Activated CD4-positive, alpha-beta memory T cell treated with anti-CD3 and anti-CD28 coated beads, Interleukin-2, amount 10 ng/mL, durations not matched to agents 7 days and 5 days (primary cell): ENCODE measurements at regions not wholly inside any gene's neighbourhood (a gene's known extent, or its start where the extent isn't known, plus 50 kb on each side); places are given as distances from the start of the nearest gene placed in this dataset.

ENCODE experiments used
- CTCF ChIA-PET: fragments of 350-600 bp; sonication (Branson Sonifier 250); formaldehyde crosslinking; loops from one replicate; lab custom pipeline; 2021; ENCODE audit warnings: antibody characterized with exemption, inconsistent platforms; lab: Charles Lee
- POLR2A ChIA-PET: fragments of 350-600 bp; sonication (Branson Sonifier 250); formaldehyde crosslinking; loops from one replicate; lab custom pipeline; 2021; ENCODE audit warnings: antibody characterized with exemption; lab: Charles Lee
- DNase-seq: peaks from one replicate; pipeline ENCODE4 v3.0.0-alpha.2; 2020
- H3K27ac Mint-ChIP-seq: one replicate; pipeline ENCODE4 v1.8.0; 2021; ENCODE audit warnings: mild to moderate bottlenecking, mixed read lengths
- H3K27me3 Mint-ChIP-seq: one replicate; pipeline ENCODE4 v1.8.0; 2021; ENCODE audit warnings: mixed read lengths
- H3K36me3 Mint-ChIP-seq: one replicate; pipeline ENCODE4 v1.8.0; 2021; ENCODE audit warnings: low read depth, mixed read lengths
- H3K4me1 Mint-ChIP-seq: one replicate; pipeline ENCODE4 v1.8.0; 2021; ENCODE audit warnings: mixed read lengths
- H3K4me3 Mint-ChIP-seq: one replicate; pipeline ENCODE4 v1.8.0; 2021; ENCODE audit warnings: mild to moderate bottlenecking, mixed read lengths
- H3K9me3 Mint-ChIP-seq: one replicate; pipeline ENCODE4 v1.8.0; 2021; ENCODE audit warnings: mixed read lengths

GRCh38 chr2:17254421-17254820 lies 263.8 kb downstream of the RAD51AP2 start:
- H3K4me1 Mint-ChIP-seq = no peaks in the 10 kb centered on the region
- no peak overlapping the region for H3K27ac Mint-ChIP-seq
- no peak overlapping the region for H3K4me3 Mint-ChIP-seq
- DNase-seq = no peak
- POLR2A ChIA-PET = no interaction called here
- CTCF ChIA-PET = no interaction called here
- peaks cover 6% of the 10 kb centered on the region for H3K9me3 Mint-ChIP-seq
- H3K36me3 Mint-ChIP-seq = no peaks in the 10 kb centered on the region
- no peaks in the 10 kb centered on the region for H3K27me3 Mint-ChIP-seq

GRCh38 chr2:17252258-17252657 lies 266.0 kb downstream of the RAD51AP2 start:
- ChIA-PET POLR2A (no interaction called here), CTCF (no interaction called here)
- Mint-ChIP-seq H3K4me3 (no peak overlapping the region), H3K9me3 (peaks cover 12% of the 10 kb centered on the region), H3K4me1 (no peaks in the 10 kb centered on the region), H3K27me3 (no peaks in the 10 kb centered on the region), H3K27ac (no peak overlapping the region), H3K36me3 (no peaks in the 10 kb centered on the region)
- DNase-seq = no peak

DNA sequence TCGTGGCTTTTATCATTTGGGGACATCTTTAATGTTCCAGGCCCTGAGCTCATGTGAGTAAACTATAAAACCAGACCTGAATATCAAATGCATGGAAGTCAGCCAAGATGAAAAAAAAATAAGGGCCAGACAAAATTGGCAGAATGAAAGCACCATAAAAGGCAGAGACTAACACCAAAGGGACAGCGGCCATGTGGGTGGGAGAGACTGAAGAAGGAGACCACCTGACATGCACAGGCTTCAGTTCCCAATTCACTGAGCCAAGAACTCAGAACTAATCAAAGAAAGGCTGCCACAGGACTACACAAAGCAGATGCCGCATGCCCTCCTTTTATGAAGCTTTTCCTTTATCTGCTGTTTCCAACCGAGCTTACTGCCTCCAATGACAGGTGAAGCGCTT lies 267.1 kb downstream of the RAD51AP2 start:
- CTCF ChIA-PET = no interaction called here
- Mint-ChIP-seq H3K36me3 (no peaks in the 10 kb centered on the region), H3K9me3 (peaks cover 12% of the 10 kb centered on the region), H3K4me1 (no peaks in the 10 kb centered on the region), H3K27me3 (no peaks in the 10 kb centered on the region), H3K27ac (no peak overlapping the region), H3K4me3 (no peak overlapping the region)
- POLR2A ChIA-PET = no interaction called here
- no peak for DNase-seq

- H3K4me1 Mint-ChIP-seq = no peaks in the 10 kb centered on the region
- CTCF ChIA-PET = no interaction called here
These were observed 269.0 kb downstream of the RAD51AP2 start for GRCh38 chr2:17249249-17249648.

DNA sequence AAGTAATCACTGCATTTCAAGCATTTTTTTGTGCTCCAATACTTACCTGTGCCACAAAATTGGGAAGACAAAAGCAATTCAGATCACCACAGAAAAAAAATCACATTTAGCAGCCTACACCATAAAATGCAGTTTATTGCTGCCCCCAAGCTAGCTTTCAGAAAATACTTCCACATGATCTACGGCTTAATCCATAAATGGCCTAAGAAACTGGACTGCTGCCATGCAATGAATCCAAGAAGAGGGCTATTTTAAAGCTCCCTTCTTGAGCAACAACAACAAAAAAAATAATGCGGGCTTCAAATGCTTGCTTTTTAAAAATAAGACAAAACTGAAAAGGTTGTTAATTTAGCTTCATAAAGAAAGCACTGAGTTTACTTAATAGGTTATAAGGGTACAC lies 272.3 kb downstream of the RAD51AP2 start:
- Mint-ChIP-seq H3K9me3 (peaks cover 13% of the 10 kb centered on the region), H3K27ac (no peak overlapping the region), H3K4me1 (no peaks in the 10 kb centered on the region), H3K36me3 (no peaks in the 10 kb centered on the region), H3K4me3 (no peak overlapping the region), H3K27me3 (no peaks in the 10 kb centered on the region)
- CTCF ChIA-PET = no interaction called here
- no peak for DNase-seq
- POLR2A ChIA-PET = no interaction called here

More at GRCh38 chr2:17249249-17249648, 269.0 kb downstream of the RAD51AP2 start:
- Mint-ChIP-seq H3K4me3 (no peak overlapping the region), H3K36me3 (no peaks in the 10 kb centered on the region), H3K27me3 (no peaks in the 10 kb centered on the region), H3K9me3 (peaks cover 10% of the 10 kb centered on the region), H3K27ac (no peak overlapping the region)
- no peak for DNase-seq
- POLR2A ChIA-PET = no interaction called here

GRCh38 chr2:17242813-17243485 lies 275.3 kb downstream of the RAD51AP2 start:
- Mint-ChIP-seq H3K9me3 (peaks cover 5% of the 10 kb centered on the region), H3K4me3 (no peak overlapping the region), H3K27me3 (no peaks in the 10 kb centered on the region), H3K4me1 (no peaks in the 10 kb centered on the region), H3K36me3 (no peaks in the 10 kb centered on the region), H3K27ac (no peak overlapping the region)
- no peak for DNase-seq
- ChIA-PET CTCF (no interaction called here), POLR2A (no interaction called here)

GRCh38 chr2:17239550-17239949 lies 278.7 kb downstream of the RAD51AP2 start:
- Mint-ChIP-seq H3K36me3 (no peaks in the 10 kb centered on the region), H3K27me3 (no peaks in the 10 kb centered on the region), H3K4me1 (no peaks in the 10 kb centered on the region), H3K27ac (no peak overlapping the region), H3K9me3 (peaks cover 5% of the 10 kb centered on the region), H3K4me3 (no peak overlapping the region)
- DNase-seq = no peak
- ChIA-PET CTCF (no interaction called here), POLR2A (no interaction called here)

- no peaks in the 10 kb centered on the region for H3K36me3 Mint-ChIP-seq
- no peaks in the 10 kb centered on the region for H3K27me3 Mint-ChIP-seq
- DNase-seq = no peak
- no peak overlapping the region for H3K27ac Mint-ChIP-seq
- H3K4me1 Mint-ChIP-seq = no peaks in the 10 kb centered on the region
- ChIA-PET POLR2A (no interaction called here), CTCF (no interaction called here)
- H3K4me3 Mint-ChIP-seq = no peak overlapping the region
- no peaks in the 10 kb centered on the region for H3K9me3 Mint-ChIP-seq
These were observed 283.1 kb downstream of the RAD51AP2 start for GRCh38 chr2:17235167-17235566.

DNA sequence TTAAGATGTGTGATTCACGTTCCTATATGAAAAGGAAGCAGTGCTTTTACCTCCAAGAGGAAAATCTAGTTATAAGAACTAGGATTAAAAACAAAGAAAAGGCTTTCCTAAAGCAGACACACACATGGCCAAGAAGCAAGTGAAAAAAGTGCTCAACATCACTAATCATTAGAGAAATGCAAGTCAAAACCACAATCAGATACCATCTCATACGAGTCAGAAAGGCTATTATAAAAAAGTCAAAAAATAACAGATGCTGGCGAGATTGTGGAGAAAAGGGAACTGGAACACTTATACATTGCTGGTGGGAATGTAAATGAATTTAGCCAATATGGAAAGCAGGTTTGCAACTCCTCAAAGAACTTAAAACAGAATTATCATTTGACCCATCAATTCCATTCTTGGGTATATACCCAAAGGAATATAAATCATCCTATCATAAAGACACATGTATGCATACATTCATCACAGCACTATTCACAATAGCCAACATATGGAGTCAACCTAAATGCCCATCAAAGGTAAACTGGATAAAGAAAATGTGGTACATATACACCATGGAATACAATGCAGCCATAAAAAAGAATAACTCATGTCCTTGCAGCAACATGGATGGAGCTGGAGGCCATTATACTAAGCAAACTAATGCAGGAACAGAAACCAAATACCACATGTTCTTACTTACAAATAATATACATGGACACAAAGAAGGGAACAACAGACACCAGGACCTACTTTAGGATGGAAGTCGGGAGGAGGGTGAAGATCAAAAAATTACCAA lies 285.3 kb downstream of the RAD51AP2 start:
- H3K4me3 Mint-ChIP-seq = no peak overlapping the region
- DNase-seq = no peak
- ChIA-PET POLR2A (no interaction called here), CTCF (no interaction called here)
- no peaks in the 10 kb centered on the region for H3K36me3 Mint-ChIP-seq
- no peak overlapping the region for H3K27ac Mint-ChIP-seq
- H3K9me3 Mint-ChIP-seq = no peaks in the 10 kb centered on the region
- no peaks in the 10 kb centered on the region for H3K4me1 Mint-ChIP-seq
- no peaks in the 10 kb centered on the region for H3K27me3 Mint-ChIP-seq

DNA sequence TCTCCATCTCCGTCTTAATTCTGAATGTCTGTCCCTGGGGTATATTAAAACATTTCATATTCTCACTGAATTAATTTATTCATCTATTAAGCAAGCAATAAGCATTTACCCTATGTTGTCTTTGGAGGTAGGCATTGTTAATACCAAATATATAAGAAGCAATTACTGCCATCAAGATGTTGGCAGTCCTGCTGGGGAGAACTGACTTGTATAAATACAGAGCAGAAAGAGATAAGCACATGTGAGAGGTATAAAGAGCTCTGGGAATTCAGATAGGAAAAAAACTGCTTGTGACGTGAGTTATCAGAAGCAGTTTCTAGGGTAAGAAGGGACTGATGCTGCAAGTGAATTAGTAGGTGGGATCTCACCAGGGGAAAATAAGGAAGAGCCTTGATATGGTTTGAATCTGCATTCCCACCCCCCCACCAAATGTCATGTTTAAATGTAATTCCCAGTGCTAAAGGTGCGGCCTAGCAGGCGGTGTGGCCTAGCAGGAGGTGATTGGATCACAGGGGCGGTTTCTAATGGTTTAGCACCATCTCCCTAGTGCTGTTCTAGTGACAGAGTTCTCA lies 286.8 kb downstream of the RAD51AP2 start:
- no peak for DNase-seq
- POLR2A ChIA-PET = no interaction called here
- no peak overlapping the region for H3K27ac Mint-ChIP-seq
- H3K9me3 Mint-ChIP-seq = no peaks in the 10 kb centered on the region
- H3K4me3 Mint-ChIP-seq = no peak overlapping the region
- no peaks in the 10 kb centered on the region for H3K36me3 Mint-ChIP-seq
- no peaks in the 10 kb centered on the region for H3K4me1 Mint-ChIP-seq
- CTCF ChIA-PET = no interaction called here
- no peaks in the 10 kb centered on the region for H3K27me3 Mint-ChIP-seq

DNA sequence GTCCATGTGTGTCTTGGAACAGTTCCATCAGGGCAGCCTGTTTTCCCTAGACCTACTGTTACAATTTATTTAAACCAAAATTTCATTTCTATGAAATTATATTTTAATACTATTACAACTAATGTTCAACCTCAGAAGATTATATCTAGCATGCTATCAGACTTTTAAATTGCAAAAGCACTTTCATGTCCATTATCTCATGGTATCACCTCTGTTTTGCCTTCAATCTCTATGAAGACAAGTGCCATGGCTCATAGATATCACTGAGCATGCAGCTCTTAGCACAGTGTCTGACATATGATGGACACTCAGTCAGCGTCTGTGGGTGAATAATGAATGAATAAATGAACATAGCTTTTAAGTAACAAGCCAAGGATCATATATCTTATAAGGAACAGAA lies 288.8 kb downstream of the RAD51AP2 start:
- Mint-ChIP-seq H3K27me3 (no peaks in the 10 kb centered on the region), H3K27ac (no peak overlapping the region), H3K4me1 (no peaks in the 10 kb centered on the region), H3K4me3 (no peak overlapping the region), H3K36me3 (no peaks in the 10 kb centered on the region), H3K9me3 (peaks cover 6% of the 10 kb centered on the region)
- ChIA-PET POLR2A (no interaction called here), CTCF (no interaction called here)
- DNase-seq = no peak

DNA sequence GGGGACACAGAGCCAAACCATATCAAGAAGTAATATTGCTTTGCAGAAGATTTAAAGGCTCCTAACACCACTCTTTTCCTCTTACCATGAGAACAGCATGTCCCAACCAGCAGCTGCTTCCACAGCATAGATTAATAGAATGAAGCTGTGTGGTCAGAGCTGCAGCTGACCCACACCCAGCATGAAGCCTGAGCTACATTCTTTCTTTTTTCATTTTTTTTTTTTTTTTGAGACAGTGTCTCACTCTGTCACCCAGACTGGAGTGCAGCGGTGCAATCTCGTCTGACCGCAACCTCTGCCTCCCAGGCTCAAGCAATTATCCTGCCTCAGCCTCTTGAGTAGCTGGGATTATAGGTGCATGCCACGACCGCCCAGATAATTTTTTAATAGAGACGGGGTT lies 289.8 kb downstream of the RAD51AP2 start:
- H3K27ac Mint-ChIP-seq = no peak overlapping the region
- no peak for DNase-seq
- no peaks in the 10 kb centered on the region for H3K27me3 Mint-ChIP-seq
- peaks cover 8% of the 10 kb centered on the region for H3K9me3 Mint-ChIP-seq
- no peaks in the 10 kb centered on the region for H3K36me3 Mint-ChIP-seq
- CTCF ChIA-PET = no interaction called here
- POLR2A ChIA-PET = no interaction called here
- no peaks in the 10 kb centered on the region for H3K4me1 Mint-ChIP-seq
- H3K4me3 Mint-ChIP-seq = no peak overlapping the region

DNA sequence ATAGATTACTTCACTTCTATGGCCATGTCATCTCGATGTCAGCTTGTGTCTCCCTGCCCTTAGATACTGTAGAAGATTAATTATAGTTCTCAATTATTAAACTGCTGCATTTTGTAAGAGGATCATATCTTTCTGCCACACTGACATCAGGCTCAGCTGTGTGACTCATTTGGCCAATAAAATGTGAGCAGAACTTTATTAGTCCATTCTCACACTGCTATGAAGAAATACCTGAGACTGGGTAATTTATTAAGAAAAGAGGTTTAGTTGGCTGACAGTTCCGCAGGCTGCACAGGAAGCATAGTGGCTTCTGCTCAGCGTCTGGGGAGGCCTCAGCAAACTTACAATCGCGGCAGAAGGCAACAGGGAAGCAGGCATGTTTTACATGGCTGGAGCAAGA lies 290.4 kb downstream of the RAD51AP2 start:
- POLR2A ChIA-PET = no interaction called here
- H3K4me3 Mint-ChIP-seq = no peak overlapping the region
- no peak for DNase-seq
- no peaks in the 10 kb centered on the region for H3K27me3 Mint-ChIP-seq
- CTCF ChIA-PET = no interaction called here
- no peaks in the 10 kb centered on the region for H3K36me3 Mint-ChIP-seq
- peaks cover 8% of the 10 kb centered on the region for H3K9me3 Mint-ChIP-seq
- no peaks in the 10 kb centered on the region for H3K4me1 Mint-ChIP-seq
- no peak overlapping the region for H3K27ac Mint-ChIP-seq
